Upper lobe of right lung (tissue), 1 donor: ENCODE measurements at regions not wholly inside any gene's neighbourhood (a gene's known extent, or its start where the extent isn't known, plus 50 kb on each side); places are given as distances from the start of the nearest gene placed in this dataset.

ENCODE experiments used
- ATAC-seq: fragments of 200-7000 bp; cut with Tn5 transposase; one replicate; pipeline ENCODE4 v1.9.1; 2020; ENCODE audit warnings: mild to moderate bottlenecking, moderate library complexity
- DNase-seq: peaks from one replicate; pipeline ENCODE4 v3.0.0-alpha.2; 2020
- H3K27ac ChIP-seq: fragments of 200-600 bp; one replicate; pipeline ENCODE4 v1.8.0; 2022
- H3K27me3 ChIP-seq: fragments of 200-600 bp; one replicate; pipeline ENCODE4 v1.8.0; 2022; ENCODE audit warnings: mild to moderate bottlenecking
- H3K36me3 ChIP-seq: fragments of 200-600 bp; one replicate; pipeline ENCODE4 v1.8.0; 2022
- H3K4me1 ChIP-seq: fragments of 200-600 bp; one replicate; pipeline ENCODE4 v1.8.0; 2022
- H3K4me3 ChIP-seq: fragments of 200-600 bp; one replicate; pipeline ENCODE4 v1.8.0; 2022; ENCODE audit warnings: mild to moderate bottlenecking
- H3K9me3 ChIP-seq: fragments of 200-600 bp; one replicate; pipeline ENCODE4 v1.8.0; 2022
- intact Hi-C: fragments of 100-400 bp; cut with DNase I; formaldehyde crosslinking; loops from one replicate; pipeline ENCODE4 v1.11.0; 2022
- TF ChIP-seq, protein P1 (sequence below): fragments of 200-600 bp; IDR thresholded peaks from one replicate; pipeline ENCODE4 v1.8.0; 2022; ENCODE audit warnings: antibody characterized with exemption
- donor health status: DM: no; HTN: yes; CAD: no; lungs with severe emphysema.

GRCh38 chr6:145502416-145502815, 232.9 kb downstream of the EPM2A start:
- no peak for ATAC-seq
- TF ChIP-seq, protein P1, sequence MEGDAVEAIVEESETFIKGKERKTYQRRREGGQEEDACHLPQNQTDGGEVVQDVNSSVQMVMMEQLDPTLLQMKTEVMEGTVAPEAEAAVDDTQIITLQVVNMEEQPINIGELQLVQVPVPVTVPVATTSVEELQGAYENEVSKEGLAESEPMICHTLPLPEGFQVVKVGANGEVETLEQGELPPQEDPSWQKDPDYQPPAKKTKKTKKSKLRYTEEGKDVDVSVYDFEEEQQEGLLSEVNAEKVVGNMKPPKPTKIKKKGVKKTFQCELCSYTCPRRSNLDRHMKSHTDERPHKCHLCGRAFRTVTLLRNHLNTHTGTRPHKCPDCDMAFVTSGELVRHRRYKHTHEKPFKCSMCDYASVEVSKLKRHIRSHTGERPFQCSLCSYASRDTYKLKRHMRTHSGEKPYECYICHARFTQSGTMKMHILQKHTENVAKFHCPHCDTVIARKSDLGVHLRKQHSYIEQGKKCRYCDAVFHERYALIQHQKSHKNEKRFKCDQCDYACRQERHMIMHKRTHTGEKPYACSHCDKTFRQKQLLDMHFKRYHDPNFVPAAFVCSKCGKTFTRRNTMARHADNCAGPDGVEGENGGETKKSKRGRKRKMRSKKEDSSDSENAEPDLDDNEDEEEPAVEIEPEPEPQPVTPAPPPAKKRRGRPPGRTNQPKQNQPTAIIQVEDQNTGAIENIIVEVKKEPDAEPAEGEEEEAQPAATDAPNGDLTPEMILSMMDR: no peak
- no peaks in the 10 kb centered on the region for H3K4me1 ChIP-seq
- intact Hi-C loops: no loop called here
- no peak for DNase-seq
- no peaks in the 10 kb centered on the region for H3K36me3 ChIP-seq
- no peak overlapping the region for H3K4me3 ChIP-seq
- no peaks in the 10 kb centered on the region for H3K27me3 ChIP-seq
- H3K27ac ChIP-seq: no peak overlapping the region
- no peaks in the 10 kb centered on the region for H3K9me3 ChIP-seq

- Histone ChIP-seq H3K4me1 (no peaks in the 10 kb centered on the region), H3K36me3 (no peaks in the 10 kb centered on the region), H3K9me3 (peaks cover 13% of the 10 kb centered on the region), H3K4me3 (no peak overlapping the region), H3K27me3 (no peaks in the 10 kb centered on the region), H3K27ac (no peak overlapping the region)
- intact Hi-C loops: no loop called here
- no peak for DNase-seq
- TF ChIP-seq, protein P1: no peak
- no peak for ATAC-seq
These were observed 229.2 kb downstream of the EPM2A start for GRCh38 chr6:145506136-145506535.

GRCh38 chr6:145506565-145506964, 228.8 kb downstream of the EPM2A start:
- Histone ChIP-seq H3K4me1 (no peaks in the 10 kb centered on the region), H3K9me3 (peaks cover 13% of the 10 kb centered on the region), H3K4me3 (no peak overlapping the region), H3K27ac (no peak overlapping the region), H3K27me3 (no peaks in the 10 kb centered on the region), H3K36me3 (no peaks in the 10 kb centered on the region)
- TF ChIP-seq, protein P1: no peak
- DNase-seq: no peak
- peak; percentile 65 for ATAC-seq
- intact Hi-C loops: no loop called here

DNA sequence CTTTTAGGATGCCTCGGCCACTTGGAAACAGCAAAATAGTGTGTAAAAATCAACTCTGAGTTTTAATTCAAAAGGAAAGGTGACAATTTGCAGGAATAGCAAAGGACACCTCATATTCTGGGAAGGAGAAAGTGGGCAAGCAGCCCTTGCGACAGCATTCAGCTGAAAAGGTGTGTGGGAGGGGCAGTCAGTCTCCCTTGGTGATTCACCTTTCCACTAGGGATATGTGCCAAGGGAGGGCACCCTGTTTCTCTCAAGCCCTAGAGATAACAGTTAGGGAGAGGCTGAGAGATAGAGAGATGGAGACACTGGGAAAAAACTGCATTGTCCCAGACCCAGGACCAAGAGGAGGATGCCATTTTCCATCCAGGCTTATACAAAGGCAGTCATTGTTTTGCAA, 228.1 kb downstream of the EPM2A start:
- H3K27me3 ChIP-seq: no peaks in the 10 kb centered on the region
- intact Hi-C loops: no loop called here
- H3K36me3 ChIP-seq: no peaks in the 10 kb centered on the region
- no peaks in the 10 kb centered on the region for H3K4me1 ChIP-seq
- TF ChIP-seq, protein P1: no peak
- DNase-seq (no peak), ATAC-seq (no peak)
- H3K9me3 ChIP-seq: peaks cover 13% of the 10 kb centered on the region
- no peak overlapping the region for H3K27ac ChIP-seq
- no peak overlapping the region for H3K4me3 ChIP-seq

GRCh38 chr6:145508107-145508506, 227.2 kb downstream of the EPM2A start:
- no peaks in the 10 kb centered on the region for H3K27me3 ChIP-seq
- no peaks in the 10 kb centered on the region for H3K4me1 ChIP-seq
- peaks cover 13% of the 10 kb centered on the region for H3K9me3 ChIP-seq
- DNase-seq (no peak), ATAC-seq (no peak)
- TF ChIP-seq, protein P1: no peak
- H3K4me3 ChIP-seq: no peak overlapping the region
- intact Hi-C loops: no loop called here
- no peak overlapping the region for H3K27ac ChIP-seq
- no peaks in the 10 kb centered on the region for H3K36me3 ChIP-seq

- H3K27ac ChIP-seq: no peak overlapping the region
- no peak overlapping the region for H3K4me3 ChIP-seq
- intact Hi-C loops: no loop called here
- H3K36me3 ChIP-seq: no peaks in the 10 kb centered on the region
- no peaks in the 10 kb centered on the region for H3K4me1 ChIP-seq
- no peaks in the 10 kb centered on the region for H3K9me3 ChIP-seq
- ATAC-seq (no peak), DNase-seq (no peak)
- H3K27me3 ChIP-seq: no peaks in the 10 kb centered on the region
- TF ChIP-seq, protein P1: no peak
These were observed 217.8 kb downstream of the EPM2A start for GRCh38 chr6:145517492-145517891.
